WI38 (cell line): ENCODE measurements at regions not wholly inside any gene's neighbourhood (a gene's known extent, or its start where the extent isn't known, plus 50 kb on each side); places are given as distances from the start of the nearest gene placed in this dataset.
"Not testable (repeated sequence)": the region's sequence is repeated elsewhere in the genome, so short reads cannot be mapped to it uniquely, and the experiment has no call there.

Experiments used
- H3K4me3 ChIP-seq: 2 replicates; pipeline ENCODE4 v1.5.1; 2011; ENCODE audit warnings: low read depth, mild to moderate bottlenecking, control low read depth, low read length
- CTCF ChIP-seq: IDR thresholded peaks from 2 replicates; pipeline ENCODE4 v1.5.1; 2012; ENCODE audit warnings: low read depth, mild to moderate bottlenecking, control low read depth, low read length

- H3K4me3 ChIP-seq = no peak overlapping the region
These were observed 557.4 kb upstream of the ARPP21 start for GRCh38 chr3:35081899-35082298.

GRCh38 chr3:35088943-35089342 is 550.4 kb upstream of the ARPP21 start:
- no peak for TF ChIP-seq CTCF
- no peak overlapping the region for H3K4me3 ChIP-seq

More at GRCh38 chr3:35081899-35082298, 557.4 kb upstream of the ARPP21 start:
- no peak for TF ChIP-seq CTCF

GRCh38 chr3:35114686-35115085 is 524.6 kb upstream of the ARPP21 start:
- no peak for TF ChIP-seq CTCF
- no peak overlapping the region for H3K4me3 ChIP-seq

- no peak for TF ChIP-seq CTCF
- no peak overlapping the region for H3K4me3 ChIP-seq
These were observed 519.3 kb upstream of the ARPP21 start for GRCh38 chr3:35120026-35120425.

GRCh38 chr3:35137612-35138011 is 501.7 kb upstream of the ARPP21 start:
- no peak for TF ChIP-seq CTCF
- no peak overlapping the region for H3K4me3 ChIP-seq

- TF ChIP-seq CTCF = no peak
These were observed 497.9 kb upstream of the ARPP21 start for GRCh38 chr3:35141406-35141805.

GRCh38 chr3:35144011-35144410 is 495.3 kb upstream of the ARPP21 start:
- no peak for TF ChIP-seq CTCF

More at GRCh38 chr3:35141406-35141805, 497.9 kb upstream of the ARPP21 start:
- no peak overlapping the region for H3K4me3 ChIP-seq

GRCh38 chr3:35146256-35147035 is 492.9 kb upstream of the ARPP21 start:
- H3K4me3 ChIP-seq = not testable (repeated sequence)

More at GRCh38 chr3:35144011-35144410, 495.3 kb upstream of the ARPP21 start:
- H3K4me3 ChIP-seq = no peak overlapping the region
